ENCODE measurements at regions not wholly inside any gene's neighbourhood (a gene's known extent, or its start where the extent isn't known, plus 50 kb on each side); places are given as distances from the start of the nearest gene placed in this dataset.

- POLR2A ChIA-PET = no interaction called here
- no peaks in the 10 kb centered on the region for H3K27me3 ChIP-seq (ENCODE audit: insufficient read depth, low read length)
- no peaks in the 10 kb centered on the region for H3K79me2 ChIP-seq (ENCODE audit: insufficient read depth, low read length)
- no peak overlapping the region for H3K27ac ChIP-seq (ENCODE audit: low read depth, low read length)
- no peaks in the 10 kb centered on the region for H3K9me2 ChIP-seq (ENCODE audit: insufficient read depth)
- H3K36me3 ChIP-seq (ENCODE audit: control insufficient read depth in 1 of 2, insufficient read depth in 2 of 2, low read length in 2 of 2) = no peaks in the 10 kb centered on the region
- CTCF ChIA-PET = interaction anchor here (1.0 to 2.9 kb wide), 6 partner anchors 9 to 673 kb away, joined by 3 to 32 read pairs (median 4); no protein-coding TSS in a partner anchor
- peaks cover 0 to 14% of the 10 kb centered on the region in 2 experiments; a peak in 2 of 4 replicates for H3K4me1 ChIP-seq (ENCODE audit: control insufficient read depth in 1 of 2, insufficient read depth in 2 of 2, low read length in 2 of 2)
- intact Hi-C loops (cut with micrococcal nuclease) = loop anchor here (2.0 to 5.0 kb wide), 3 partner anchors 137 to 671 kb away; partner anchors contain the start of gene SLC35F3
- no peaks in the 10 kb centered on the region for H3K9me3 ChIP-seq (ENCODE audit: control insufficient read depth in 1 of 2, insufficient read depth in 1 of 2, low read depth in 1 of 2, low read length in 2 of 2)
- no peak overlapping the region for H3K4me2 ChIP-seq (ENCODE audit: low read length)
- no peaks in the 10 kb centered on the region for H4K20me1 ChIP-seq (ENCODE audit: insufficient read depth)
- H2AFZ ChIP-seq (ENCODE audit: low read depth, low read length, poor library complexity, severe bottlenecking) = no peak overlapping the region
- DNase-seq (ENCODE audit: low read depth, low spot score) (no peak), ATAC-seq (no peak)
- RAD21 ChIA-PET (ENCODE audit: low non-redundant PET in 1 of 2, low total read pairs in 2 of 2, uncharacterized antibody in 2 of 2, unreplicated experiment in 2 of 2) = interaction anchor here in 1 of 2 experiments (1.6 kb wide), 1 partner anchor 626 kb away, joined by 4 read pairs; no protein-coding TSS in a partner anchor
- BruUV-seq (replicated peaks) = no TSS peak
- H3K9ac ChIP-seq (ENCODE audit: low read length) = no peak overlapping the region
- no peak overlapping the region for H3K4me3 ChIP-seq (replicated peaks in 1 of 2; ENCODE audit: low read depth in 1 of 2, low read length in 2 of 2)
- no peak for TF ChIP-seq JUND (IDR thresholded peaks at IDR 0.05)
- TF ChIP-seq CTCF (IDR thresholded peaks at IDR 0.05 in 2 of 3, conservative IDR thresholded peaks at IDR 0.05 in 1 of 3; ENCODE audit: borderline replicate concordance in 1 of 3, insufficient read depth in 1 of 3, low read depth in 2 of 3, low read length in 2 of 3) = no peak
- TF ChIP-seq POLR2AphosphoS5 (IDR thresholded peaks at IDR 0.05; ENCODE audit: low read depth, low read length) = no peak
- TF ChIP-seq EZH2 (IDR thresholded peaks at IDR 0.05) = no peak
- no peak for TF ChIP-seq REST (IDR thresholded peaks at IDR 0.05; ENCODE audit: low read depth)
- TF ChIP-seq EZH2phosphoT487 (IDR thresholded peaks at IDR 0.05; ENCODE audit: borderline replicate concordance) = no peak
- no peak for TF ChIP-seq SP1 (IDR thresholded peaks at IDR 0.05; ENCODE audit: low read depth)
- TF ChIP-seq RAD21 (IDR thresholded peaks at IDR 0.05; ENCODE audit: low read depth) = no peak
- TF ChIP-seq SRF (IDR thresholded peaks at IDR 0.05; ENCODE audit: low read depth) = no peak
- no peak for TF ChIP-seq MAX (IDR thresholded peaks at IDR 0.05)
- TF ChIP-seq TCF7L2 (IDR thresholded peaks at IDR 0.05; ENCODE audit: borderline replicate concordance, extremely low read depth, insufficient read depth, insufficient read length) = no peak
- no peak for TF ChIP-seq ZBTB33 (IDR thresholded peaks at IDR 0.05; ENCODE audit: extremely low read depth, insufficient replicate concordance, low read length)
Measured at GRCh38 chr1:233439721-233440120, 112.2 kb downstream of the MAP3K21 start.
